ENCODE measurements at regions not wholly inside any gene's neighbourhood (a gene's known extent, or its start where the extent isn't known, plus 50 kb on each side); places are given as distances from the start of the nearest gene placed in this dataset.

DNA sequence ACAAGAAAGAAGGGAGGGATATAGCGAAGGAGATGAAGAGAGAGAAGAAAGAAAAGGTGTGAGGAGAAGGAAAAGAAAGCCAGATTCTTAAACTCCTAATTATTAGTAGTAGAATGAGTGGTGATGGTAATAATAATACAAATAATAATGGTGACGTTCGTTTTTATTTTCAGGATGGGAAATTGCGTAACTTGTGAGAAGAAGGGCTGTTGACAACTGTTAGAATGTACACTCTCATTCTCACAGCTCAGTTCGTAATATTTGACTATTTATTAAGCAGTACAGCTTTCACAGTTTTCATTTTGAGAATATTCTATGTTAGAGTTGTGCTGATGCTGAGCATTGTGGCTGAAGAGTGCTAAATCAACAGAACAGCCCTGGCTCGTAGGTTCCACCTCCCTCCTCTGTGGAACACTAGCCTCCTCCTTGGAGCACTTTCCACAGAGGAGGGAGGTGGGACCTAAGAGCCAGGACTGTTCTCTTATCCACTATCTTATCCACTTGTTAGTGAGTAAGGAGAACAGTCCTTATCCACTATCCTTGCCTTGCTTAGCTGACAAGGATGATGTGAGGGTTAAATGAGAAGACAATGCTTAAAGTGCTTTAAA is 258.3 kb upstream of the VLDLR start:
- Histone ChIP-seq H4K20me1 (no peaks in the 10 kb centered on the region), H3K9me3 (no peaks in the 10 kb centered on the region), H3K4me2 (no peak overlapping the region), H3K9ac (no peak overlapping the region), H3K4me1 (peaks cover 5% of the 10 kb centered on the region; the same call in 1 of the 2 replicates), H3K27me3 (no peaks in the 10 kb centered on the region), H3K36me3 (no peaks in the 10 kb centered on the region), H3K27ac (no peak overlapping the region), H3K4me3 (no peak overlapping the region)
- TF ChIP-seq Cebpa-rat (IDR thresholded peaks at IDR 0.05) = no peak; the same call in 1 of the 2 replicates

- H3K9me3 ChIP-seq = no peaks in the 10 kb centered on the region
- peaks cover 5% of the 10 kb centered on the region; the same call in 1 of the 2 replicates for H3K4me1 ChIP-seq
- no peaks in the 10 kb centered on the region for H3K36me3 ChIP-seq
- H4K20me1 ChIP-seq = no peaks in the 10 kb centered on the region
- no peaks in the 10 kb centered on the region for H3K27me3 ChIP-seq
- no peak for TF ChIP-seq Cebpa-rat (IDR thresholded peaks at IDR 0.05)
- H3K4me3 ChIP-seq = no peak overlapping the region
- no peak overlapping the region for H3K9ac ChIP-seq
- no peak overlapping the region for H3K27ac ChIP-seq
- no peak overlapping the region for H3K4me2 ChIP-seq
Observed at GRCh38 chr9:2363781-2364180, 257.8 kb upstream of the VLDLR start.

- H3K4me3 ChIP-seq = no peak overlapping the region
- no peaks in the 10 kb centered on the region for H3K36me3 ChIP-seq
- H3K9me3 ChIP-seq = peaks cover under 1% of the 10 kb centered on the region; the same call in 1 of the 2 replicates
- no peaks in the 10 kb centered on the region for H3K27me3 ChIP-seq
- H3K9ac ChIP-seq = no peak overlapping the region
- no peak overlapping the region for H3K4me2 ChIP-seq
- no peaks in the 10 kb centered on the region for H4K20me1 ChIP-seq
- no peak overlapping the region for H3K27ac ChIP-seq
- no peaks in the 10 kb centered on the region; the same call in 1 of the 2 replicates for H3K4me1 ChIP-seq
- TF ChIP-seq Cebpa-rat (IDR thresholded peaks at IDR 0.05) = no peak
Observed at GRCh38 chr9:2367970-2368369, 253.6 kb upstream of the VLDLR start.

DNA sequence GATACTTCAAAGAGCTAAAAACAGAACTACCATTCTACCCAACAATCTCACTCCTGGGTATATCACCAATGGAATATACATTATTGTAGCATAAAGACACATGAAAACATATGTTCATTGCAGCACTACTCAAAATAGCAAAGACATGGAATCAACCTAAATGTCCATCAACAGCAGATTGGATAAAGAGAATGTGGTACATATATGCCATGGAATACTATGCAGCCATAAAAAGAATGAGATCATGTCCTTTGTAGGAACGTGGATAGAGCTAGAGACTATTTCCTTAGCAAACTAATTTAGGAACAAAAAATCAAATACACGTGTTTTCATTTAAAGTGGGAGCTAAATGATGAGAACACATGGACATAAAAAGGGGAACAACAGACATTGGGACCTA is 247.9 kb upstream of the VLDLR start:
- H4K20me1 ChIP-seq = no peaks in the 10 kb centered on the region
- no peak for TF ChIP-seq Cebpa-rat (IDR thresholded peaks at IDR 0.05)

DNA sequence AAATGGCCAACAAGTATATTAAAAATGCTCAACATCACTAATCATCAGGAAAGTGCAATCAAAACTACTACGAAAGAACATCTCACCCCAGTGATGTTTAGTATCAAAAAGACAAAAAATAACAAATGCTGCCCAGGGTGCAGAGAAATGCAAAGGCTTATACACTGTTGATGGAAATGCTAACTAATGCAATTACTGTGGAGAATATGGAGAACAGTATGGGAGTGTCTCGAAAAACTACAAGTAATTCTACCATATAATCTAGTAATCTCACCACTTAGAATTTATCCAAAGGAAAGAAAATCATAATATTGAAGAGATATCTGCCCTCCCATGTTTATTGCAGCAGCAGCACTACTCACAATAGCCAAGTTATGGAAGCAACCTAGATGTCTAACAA is 246.5 kb upstream of the VLDLR start:
- no peaks in the 10 kb centered on the region for H3K27me3 ChIP-seq
- peaks cover 29% of the 10 kb centered on the region for H3K9me3 ChIP-seq
- H3K4me3 ChIP-seq = no peak overlapping the region
- no peak for TF ChIP-seq Cebpa-rat (IDR thresholded peaks at IDR 0.05)
- H3K36me3 ChIP-seq = no peaks in the 10 kb centered on the region
- no peaks in the 10 kb centered on the region for H4K20me1 ChIP-seq
- H3K9ac ChIP-seq = no peak overlapping the region
- H3K4me1 ChIP-seq = no peaks in the 10 kb centered on the region; the same call in 1 of the 2 replicates
- H3K4me2 ChIP-seq = no peak overlapping the region
- no peak overlapping the region for H3K27ac ChIP-seq

More for the DNA sequence above, 247.9 kb upstream of the VLDLR start:
- Histone ChIP-seq H3K9me3 (peaks cover 29% of the 10 kb centered on the region), H3K27me3 (no peaks in the 10 kb centered on the region), H3K4me3 (no peak overlapping the region), H3K9ac (no peak overlapping the region), H3K36me3 (no peaks in the 10 kb centered on the region), H3K27ac (no peak overlapping the region), H3K4me2 (no peak overlapping the region), H3K4me1 (no peaks in the 10 kb centered on the region; the same call in 1 of the 2 replicates)

- Histone ChIP-seq H3K9ac (no peak overlapping the region), H3K9me3 (peaks cover 29% of the 10 kb centered on the region), H3K4me2 (no peak overlapping the region), H3K27ac (no peak overlapping the region), H4K20me1 (no peaks in the 10 kb centered on the region), H3K4me3 (no peak overlapping the region), H3K4me1 (no peaks in the 10 kb centered on the region; the same call in 1 of the 2 replicates), H3K36me3 (no peaks in the 10 kb centered on the region), H3K27me3 (no peaks in the 10 kb centered on the region)
- TF ChIP-seq Cebpa-rat (IDR thresholded peaks at IDR 0.05) = no peak
Observed at GRCh38 chr9:2377117-2377516, 244.5 kb upstream of the VLDLR start.

- Histone ChIP-seq H3K9ac (no peak overlapping the region), H4K20me1 (no peaks in the 10 kb centered on the region), H3K4me1 (no peaks in the 10 kb centered on the region; the same call in 1 of the 2 replicates), H3K27me3 (no peaks in the 10 kb centered on the region), H3K4me2 (no peak overlapping the region), H3K36me3 (no peaks in the 10 kb centered on the region), H3K9me3 (peaks cover 29% of the 10 kb centered on the region), H3K27ac (no peak overlapping the region), H3K4me3 (no peak overlapping the region)
- no peak for TF ChIP-seq Cebpa-rat (IDR thresholded peaks at IDR 0.05)
Observed at GRCh38 chr9:2377834-2378233, 243.8 kb upstream of the VLDLR start.

- Histone ChIP-seq H3K27me3 (no peaks in the 10 kb centered on the region), H3K4me2 (no peak overlapping the region), H3K27ac (no peak overlapping the region), H3K36me3 (no peaks in the 10 kb centered on the region), H3K4me3 (no peak overlapping the region), H4K20me1 (no peaks in the 10 kb centered on the region), H3K4me1 (no peaks in the 10 kb centered on the region), H3K9me3 (peaks cover 26% of the 10 kb centered on the region), H3K9ac (no peak overlapping the region)
- no peak for TF ChIP-seq Cebpa-rat (IDR thresholded peaks at IDR 0.05)
Observed at GRCh38 chr9:2378266-2378665, 243.3 kb upstream of the VLDLR start.

DNA sequence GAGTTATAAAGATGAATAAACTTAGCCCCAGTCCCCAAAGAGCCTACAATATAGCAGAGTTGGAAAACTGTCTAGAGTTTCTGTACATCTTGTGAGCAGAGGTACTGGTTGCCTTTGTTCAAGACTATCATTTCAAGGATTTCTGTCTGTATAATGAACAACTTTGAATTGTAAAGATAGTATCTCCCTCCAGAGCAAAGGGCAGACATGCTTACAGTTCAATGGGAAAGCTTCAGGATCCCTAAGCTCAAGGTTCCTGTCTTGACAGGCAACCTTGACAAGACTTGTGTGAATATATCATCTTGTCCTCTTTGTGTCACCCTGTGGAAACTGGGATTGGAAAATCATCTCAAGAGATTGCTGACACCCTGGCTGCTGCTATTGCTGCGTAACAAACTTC is 242.8 kb upstream of the VLDLR start:
- no peak for TF ChIP-seq Cebpa-rat (IDR thresholded peaks at IDR 0.05)
- Histone ChIP-seq H3K27me3 (no peaks in the 10 kb centered on the region), H3K27ac (no peak overlapping the region), H3K36me3 (no peaks in the 10 kb centered on the region), H3K4me1 (no peaks in the 10 kb centered on the region), H3K9me3 (peaks cover 21% of the 10 kb centered on the region), H3K4me2 (no peak overlapping the region), H3K9ac (no peak overlapping the region), H3K4me3 (no peak overlapping the region), H4K20me1 (no peaks in the 10 kb centered on the region)

DNA sequence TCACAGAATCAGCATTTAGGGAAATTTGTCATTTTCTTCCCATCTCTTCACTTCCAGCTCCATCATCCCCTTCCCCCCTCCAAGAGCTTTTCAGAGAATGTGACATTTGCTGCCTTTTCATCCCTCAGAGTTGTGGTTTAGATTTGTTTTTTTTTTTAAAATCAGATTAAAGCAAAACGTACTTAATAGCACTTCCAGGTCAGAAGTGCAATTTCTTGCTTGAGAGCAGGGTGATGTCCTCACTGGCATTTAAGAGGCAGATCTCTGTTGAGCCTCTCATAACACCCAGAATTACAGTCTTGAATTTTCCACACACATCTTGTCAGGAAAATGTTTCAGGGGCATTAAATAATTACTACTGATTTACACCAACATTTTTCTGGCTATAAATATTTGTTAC is 236.8 kb upstream of the VLDLR start:
- Histone ChIP-seq H3K27ac (no peak overlapping the region), H3K9me3 (peaks cover 11% of the 10 kb centered on the region)

More for the DNA sequence above, 236.8 kb upstream of the VLDLR start:
- no peak for TF ChIP-seq Cebpa-rat (IDR thresholded peaks at IDR 0.05)
- H3K9ac ChIP-seq = no peak overlapping the region
- no peak overlapping the region for H3K4me2 ChIP-seq
- H4K20me1 ChIP-seq = no peaks in the 10 kb centered on the region
- no peaks in the 10 kb centered on the region for H3K27me3 ChIP-seq
- no peaks in the 10 kb centered on the region for H3K36me3 ChIP-seq
- no peak overlapping the region for H3K4me3 ChIP-seq
- peaks cover 9% of the 10 kb centered on the region for H3K4me1 ChIP-seq
